ENCODE measurements at regions not wholly inside any gene's neighbourhood (a gene's known extent, or its start where the extent isn't known, plus 50 kb on each side); places are given as distances from the start of the nearest gene placed in this dataset.

- H3K4me3 ChIP-seq (ENCODE audit: control insufficient read depth in 1 of 7, extremely low read depth in 1 of 7, insufficient read depth in 4 of 7, low read depth in 2 of 7, low read length in 6 of 7), result no peak overlapping the region
- 44% methylated on average over 2 of the region's 5 CpGs for WGBS (ENCODE audit: insufficient coverage)
- ChIA-PET CTCF (no interaction called here), POLR2A (no interaction called here)
- no peaks in the 10 kb centered on the region for H3K36me3 ChIP-seq (ENCODE audit: control insufficient read depth in 4 of 4, insufficient read depth in 4 of 4, low read length in 3 of 4)
- no peaks in the 10 kb centered on the region for H3K27me3 ChIP-seq (replicated peaks in 2 of 5; ENCODE audit: control insufficient read depth in 4 of 5, insufficient read depth in 5 of 5, low read length in 4 of 5)
- no peak overlapping the region for H3K27ac ChIP-seq (ENCODE audit: insufficient read depth in 1 of 2, low read depth in 1 of 2, low read length in 2 of 2, poor library complexity in 1 of 2, severe bottlenecking in 2 of 2)
- no peaks in the 10 kb centered on the region for H3K4me1 ChIP-seq (ENCODE audit: control extremely low read depth in 1 of 4, control insufficient read depth in 4 of 4, insufficient read depth in 4 of 4, low read length in 3 of 4)
- DNase-seq, result no peak
- H3K9me3 ChIP-seq (ENCODE audit: control extremely low read depth in 1 of 5, control insufficient read depth in 4 of 5, insufficient read depth in 2 of 5, low read depth in 1 of 5, low read length in 4 of 5), result no peaks in the 10 kb centered on the region
These were observed 566.0 kb upstream of the MAP3K7 start for GRCh38 chr6:91152824-91153223.

GRCh38 chr6:91149956-91150705 is 563.3 kb upstream of the MAP3K7 start:
- no peaks in the 10 kb centered on the region for H3K36me3 ChIP-seq (ENCODE audit: control insufficient read depth in 4 of 4, insufficient read depth in 4 of 4, low read length in 3 of 4)
- DNase-seq, result peak in 1 of 3 donors; percentile 4
- H3K4me1 ChIP-seq (ENCODE audit: control extremely low read depth in 1 of 4, control insufficient read depth in 4 of 4, insufficient read depth in 4 of 4, low read length in 3 of 4), result no peaks in the 10 kb centered on the region
- no peaks in the 10 kb centered on the region for H3K9me3 ChIP-seq (ENCODE audit: control extremely low read depth in 1 of 5, control insufficient read depth in 4 of 5, insufficient read depth in 2 of 5, low read depth in 1 of 5, low read length in 4 of 5)
- CTCF ChIA-PET, result interaction anchor here (0.6 kb wide), 1 partner anchor 62 kb away, joined by 3 read pairs; no protein-coding TSS in a partner anchor
- no peaks in the 10 kb centered on the region for H3K27me3 ChIP-seq (replicated peaks in 2 of 5; ENCODE audit: control insufficient read depth in 4 of 5, insufficient read depth in 5 of 5, low read length in 4 of 5)
- 100% methylated on average over 1 of the region's 2 CpGs for WGBS (ENCODE audit: insufficient coverage)
- no peak overlapping the region for H3K4me3 ChIP-seq (ENCODE audit: control insufficient read depth in 1 of 7, extremely low read depth in 1 of 7, insufficient read depth in 4 of 7, low read depth in 2 of 7, low read length in 6 of 7)
- H3K27ac ChIP-seq (ENCODE audit: insufficient read depth in 1 of 2, low read depth in 1 of 2, low read length in 2 of 2, poor library complexity in 1 of 2, severe bottlenecking in 2 of 2), result no peak overlapping the region
- POLR2A ChIA-PET, result no interaction called here

- POLR2A ChIA-PET, result no interaction called here
These were observed 562.5 kb upstream of the MAP3K7 start for GRCh38 chr6:91149246-91149955.

GRCh38 chr6:91144126-91144525 is 557.3 kb upstream of the MAP3K7 start:
- H3K4me3 ChIP-seq (ENCODE audit: control insufficient read depth in 1 of 7, extremely low read depth in 1 of 7, insufficient read depth in 4 of 7, low read depth in 2 of 7, low read length in 6 of 7), result no peak overlapping the region
- H3K27ac ChIP-seq (ENCODE audit: insufficient read depth in 1 of 2, low read depth in 1 of 2, low read length in 2 of 2, poor library complexity in 1 of 2, severe bottlenecking in 2 of 2), result no peak overlapping the region
- ChIA-PET CTCF (no interaction called here), POLR2A (no interaction called here)
- peaks cover 0 to 16% (median 4%) of the 10 kb centered on the region in 4 experiments for H3K4me1 ChIP-seq (ENCODE audit: control extremely low read depth in 1 of 4, control insufficient read depth in 4 of 4, insufficient read depth in 4 of 4, low read length in 3 of 4)
- no peaks in the 10 kb centered on the region for H3K27me3 ChIP-seq (replicated peaks in 2 of 5; ENCODE audit: control insufficient read depth in 4 of 5, insufficient read depth in 5 of 5, low read length in 4 of 5)
- DNase-seq, result no peak
- WGBS (ENCODE audit: insufficient coverage), result 80% methylated on average over 1 of the region's 3 CpGs
- no peaks in the 10 kb centered on the region for H3K9me3 ChIP-seq (ENCODE audit: control extremely low read depth in 1 of 5, control insufficient read depth in 4 of 5, insufficient read depth in 2 of 5, low read depth in 1 of 5, low read length in 4 of 5)
- no peaks in the 10 kb centered on the region for H3K36me3 ChIP-seq (ENCODE audit: control insufficient read depth in 4 of 4, insufficient read depth in 4 of 4, low read length in 3 of 4)

More at GRCh38 chr6:91149246-91149955, 562.5 kb upstream of the MAP3K7 start:
- Histone ChIP-seq H3K4me3 (ENCODE audit: control insufficient read depth in 1 of 7, extremely low read depth in 1 of 7, insufficient read depth in 4 of 7, low read depth in 2 of 7, low read length in 6 of 7) (no peak overlapping the region), H3K36me3 (ENCODE audit: control insufficient read depth in 4 of 4, insufficient read depth in 4 of 4, low read length in 3 of 4) (no peaks in the 10 kb centered on the region), H3K4me1 (ENCODE audit: control extremely low read depth in 1 of 4, control insufficient read depth in 4 of 4, insufficient read depth in 4 of 4, low read length in 3 of 4) (no peaks in the 10 kb centered on the region), H3K27me3 (replicated peaks in 2 of 5; ENCODE audit: control insufficient read depth in 4 of 5, insufficient read depth in 5 of 5, low read length in 4 of 5) (no peaks in the 10 kb centered on the region), H3K27ac (ENCODE audit: insufficient read depth in 1 of 2, low read depth in 1 of 2, low read length in 2 of 2, poor library complexity in 1 of 2, severe bottlenecking in 2 of 2) (no peak overlapping the region), H3K9me3 (ENCODE audit: control extremely low read depth in 1 of 5, control insufficient read depth in 4 of 5, insufficient read depth in 2 of 5, low read depth in 1 of 5, low read length in 4 of 5) (no peaks in the 10 kb centered on the region)
- CTCF ChIA-PET, result interaction anchor here (0.6 kb wide), 1 partner anchor 62 kb away, joined by 3 read pairs; no protein-coding TSS in a partner anchor
- WGBS (ENCODE audit: insufficient coverage), result 78% methylated on average over 5 of the region's 8 CpGs
- no peak for DNase-seq

- 100% methylated on average over 2 of the region's 3 CpGs for WGBS (ENCODE audit: insufficient coverage)
- H3K4me1 ChIP-seq (ENCODE audit: control extremely low read depth in 1 of 4, control insufficient read depth in 4 of 4, insufficient read depth in 4 of 4, low read length in 3 of 4), result peaks cover 0 to 16% (median 4%) of the 10 kb centered on the region in 4 experiments
- no peaks in the 10 kb centered on the region for H3K9me3 ChIP-seq (ENCODE audit: control extremely low read depth in 1 of 5, control insufficient read depth in 4 of 5, insufficient read depth in 2 of 5, low read depth in 1 of 5, low read length in 4 of 5)
- no peak overlapping the region for H3K27ac ChIP-seq (ENCODE audit: insufficient read depth in 1 of 2, low read depth in 1 of 2, low read length in 2 of 2, poor library complexity in 1 of 2, severe bottlenecking in 2 of 2)
- H3K36me3 ChIP-seq (ENCODE audit: control insufficient read depth in 4 of 4, insufficient read depth in 4 of 4, low read length in 3 of 4), result no peaks in the 10 kb centered on the region
- ChIA-PET CTCF (no interaction called here), POLR2A (no interaction called here)
- H3K4me3 ChIP-seq (ENCODE audit: control insufficient read depth in 1 of 7, extremely low read depth in 1 of 7, insufficient read depth in 4 of 7, low read depth in 2 of 7, low read length in 6 of 7), result no peak overlapping the region
- no peaks in the 10 kb centered on the region for H3K27me3 ChIP-seq (replicated peaks in 2 of 5; ENCODE audit: control insufficient read depth in 4 of 5, insufficient read depth in 5 of 5, low read length in 4 of 5)
- no peak for DNase-seq
These were observed 555.3 kb upstream of the MAP3K7 start for GRCh38 chr6:91142154-91142553.

GRCh38 chr6:91141346-91141745 is 554.5 kb upstream of the MAP3K7 start:
- CTCF ChIA-PET, result no interaction called here

GRCh38 chr6:91140449-91140848 is 553.6 kb upstream of the MAP3K7 start:
- no peaks in the 10 kb centered on the region for H3K36me3 ChIP-seq (ENCODE audit: control insufficient read depth in 4 of 4, insufficient read depth in 4 of 4, low read length in 3 of 4)

More at GRCh38 chr6:91141346-91141745, 554.5 kb upstream of the MAP3K7 start:
- POLR2A ChIA-PET, result no interaction called here
- DNase-seq, result peak in 2 of 3 donors; percentile 46 to 56
- Histone ChIP-seq H3K36me3 (ENCODE audit: control insufficient read depth in 4 of 4, insufficient read depth in 4 of 4, low read length in 3 of 4) (no peaks in the 10 kb centered on the region), H3K4me1 (ENCODE audit: control extremely low read depth in 1 of 4, control insufficient read depth in 4 of 4, insufficient read depth in 4 of 4, low read length in 3 of 4) (peaks cover 0 to 16% (median 4%) of the 10 kb centered on the region in 4 experiments), H3K4me3 (ENCODE audit: control insufficient read depth in 1 of 7, extremely low read depth in 1 of 7, insufficient read depth in 4 of 7, low read depth in 2 of 7, low read length in 6 of 7) (no peak overlapping the region), H3K27ac (ENCODE audit: insufficient read depth in 1 of 2, low read depth in 1 of 2, low read length in 2 of 2, poor library complexity in 1 of 2, severe bottlenecking in 2 of 2) (no peak overlapping the region), H3K9me3 (ENCODE audit: control extremely low read depth in 1 of 5, control insufficient read depth in 4 of 5, insufficient read depth in 2 of 5, low read depth in 1 of 5, low read length in 4 of 5) (no peaks in the 10 kb centered on the region), H3K27me3 (replicated peaks in 2 of 5; ENCODE audit: control insufficient read depth in 4 of 5, insufficient read depth in 5 of 5, low read length in 4 of 5) (no peaks in the 10 kb centered on the region)
- WGBS (ENCODE audit: insufficient coverage), result 47% methylated on average over 2 of the region's 3 CpGs

More at GRCh38 chr6:91140449-91140848, 553.6 kb upstream of the MAP3K7 start:
- ChIA-PET POLR2A (no interaction called here), CTCF (no interaction called here)
- H3K4me1 ChIP-seq (ENCODE audit: control extremely low read depth in 1 of 4, control insufficient read depth in 4 of 4, insufficient read depth in 4 of 4, low read length in 3 of 4), result peaks cover 0 to 16% (median 4%) of the 10 kb centered on the region in 4 experiments
- no peak overlapping the region for H3K4me3 ChIP-seq (ENCODE audit: control insufficient read depth in 1 of 7, extremely low read depth in 1 of 7, insufficient read depth in 4 of 7, low read depth in 2 of 7, low read length in 6 of 7)
- no peaks in the 10 kb centered on the region for H3K27me3 ChIP-seq (replicated peaks in 2 of 5; ENCODE audit: control insufficient read depth in 4 of 5, insufficient read depth in 5 of 5, low read length in 4 of 5)
- WGBS (ENCODE audit: insufficient coverage), result no CpG with 5 or more reads among the region's 2 CpGs
- no peak overlapping the region for H3K27ac ChIP-seq (ENCODE audit: insufficient read depth in 1 of 2, low read depth in 1 of 2, low read length in 2 of 2, poor library complexity in 1 of 2, severe bottlenecking in 2 of 2)
- H3K9me3 ChIP-seq (ENCODE audit: control extremely low read depth in 1 of 5, control insufficient read depth in 4 of 5, insufficient read depth in 2 of 5, low read depth in 1 of 5, low read length in 4 of 5), result no peaks in the 10 kb centered on the region
- DNase-seq, result no peak

Measured in common myeloid progenitor, CD34-positive (primary cell).